H9 (cell line): ENCODE measurements at regions not wholly inside any gene's neighbourhood (a gene's known extent, or its start where the extent isn't known, plus 50 kb on each side); places are given as distances from the start of the nearest gene placed in this dataset.

ENCODE experiments used
- DNase-seq: peaks from one replicate; pipeline ENCODE4 v3.0.0-alpha.2; 2017
- H2AFZ ChIP-seq: one replicate; pipeline ENCODE4 v1.6.1; 2013; ENCODE audit warnings: mild to moderate bottlenecking, low read length, control low read depth, moderate library complexity
- H2AK5ac ChIP-seq: 2 replicates; pipeline ENCODE4 v1.6.1; 2013; ENCODE audit warnings: low read length, control low read depth, mixed read lengths; ENCODE audit not compliant: insufficient read length
- H2BK120ac ChIP-seq: one replicate; pipeline ENCODE4 v1.6.1; 2013; ENCODE audit warnings: low read depth, mild to moderate bottlenecking, low read length, control low read depth, inconsistent platforms; ENCODE audit not compliant: poor library complexity, severe bottlenecking
- H2BK12ac ChIP-seq: 2 replicates; pipeline ENCODE4 v1.6.1; 2013; ENCODE audit warnings: low read length, control low read depth, mixed read lengths, low read depth; ENCODE audit not compliant: insufficient read length
- H2BK15ac ChIP-seq: 2 replicates; pipeline ENCODE4 v1.6.1; 2013; ENCODE audit warnings: low read depth, low read length, control low read depth
- H2BK20ac ChIP-seq: one replicate; pipeline ENCODE4 v1.6.1; 2013; ENCODE audit warnings: low read depth, mild to moderate bottlenecking, low read length, control low read depth, inconsistent platforms; ENCODE audit not compliant: poor library complexity, severe bottlenecking
- H2BK5ac ChIP-seq: 2 replicates; pipeline ENCODE4 v1.6.1; 2013; ENCODE audit warnings: low read length, control low read depth, mixed read lengths; ENCODE audit not compliant: insufficient read length
- H3K14ac ChIP-seq: 2 replicates; pipeline ENCODE4 v1.6.1; 2013; ENCODE audit warnings: low read length, control low read depth; ENCODE audit not compliant: insufficient read depth
- H3K18ac ChIP-seq: 2 replicates; pipeline ENCODE4 v1.6.1; 2013; ENCODE audit warnings: low read depth, mild to moderate bottlenecking, mixed read lengths, low read length, control low read depth; ENCODE audit not compliant: insufficient read length
- H3K23ac ChIP-seq: 2 replicates; pipeline ENCODE4 v1.6.1; 2013; ENCODE audit warnings: low read length, control low read depth, mixed read lengths, low read depth; ENCODE audit not compliant: insufficient read length
- H3K23me2 ChIP-seq: 2 replicates; pipeline ENCODE4 v1.6.1; 2013; ENCODE audit warnings: low read depth, mild to moderate bottlenecking, mixed read lengths, low read length, control low read depth; ENCODE audit not compliant: insufficient read length, poor library complexity, severe bottlenecking
- H3K27ac ChIP-seq: 2 replicates; pipeline ENCODE4 v1.5.1; 2013; ENCODE audit warnings: low read length, control low read depth, mixed read lengths, low read depth; ENCODE audit not compliant: insufficient read length
- H3K27me3 ChIP-seq: 2 replicates; pipeline ENCODE4 v1.6.1; 2013; ENCODE audit warnings: low read length, control low read depth, inconsistent platforms; ENCODE audit not compliant: insufficient read depth
- H3K4ac ChIP-seq: 2 replicates; pipeline ENCODE4 v1.6.1; 2013; ENCODE audit warnings: low read depth, mild to moderate bottlenecking, control low read depth, inconsistent platforms, low read length, moderate library complexity
- H3K4me1 ChIP-seq: 2 replicates; pipeline ENCODE4 v1.6.1; 2013; ENCODE audit warnings: low read length, control low read depth, inconsistent platforms; ENCODE audit not compliant: insufficient read depth
- H3K4me2 ChIP-seq: 2 replicates; pipeline ENCODE4 v1.6.1; 2013; ENCODE audit warnings: low read length, control low read depth, mixed read lengths; ENCODE audit not compliant: insufficient read length, insufficient read depth
- H3K56ac ChIP-seq: 2 replicates; pipeline ENCODE4 v1.6.1; 2013; ENCODE audit warnings: low read depth, mild to moderate bottlenecking, mixed read lengths, low read length, control low read depth; ENCODE audit not compliant: insufficient read length
- H3K79me1 ChIP-seq: 2 replicates; pipeline ENCODE4 v1.6.1; 2013; ENCODE audit warnings: low read depth, mild to moderate bottlenecking, moderate library complexity, low read length, control low read depth, inconsistent platforms; ENCODE audit not compliant: insufficient read depth, poor library complexity, severe bottlenecking
- H3K79me2 ChIP-seq: 2 replicates; pipeline ENCODE4 v1.6.1; 2013; ENCODE audit warnings: low read length, control low read depth, inconsistent platforms; ENCODE audit not compliant: insufficient read depth
- H3K9ac ChIP-seq: 2 replicates; pipeline ENCODE4 v1.6.1; 2013; ENCODE audit warnings: low read length, control low read depth, mixed read lengths; ENCODE audit not compliant: insufficient read length; ENCODE audit errors: extremely low read depth
- H3K9me3 ChIP-seq: one replicate; pipeline ENCODE4 v1.6.1; 2013; ENCODE audit warnings: low read depth, low read length, inconsistent platforms; ENCODE audit not compliant: control insufficient read depth
- H3T11ph ChIP-seq: one replicate; pipeline ENCODE4 v1.6.1; 2013; ENCODE audit warnings: mild to moderate bottlenecking, low read length, control low read depth, inconsistent platforms
- H4K20me1 ChIP-seq: one replicate; pipeline ENCODE4 v1.6.1; 2013; ENCODE audit not compliant: control insufficient read depth, insufficient read length, insufficient read depth
- H4K5ac ChIP-seq: 2 replicates; pipeline ENCODE4 v1.6.1; 2013; ENCODE audit warnings: low read depth, mild to moderate bottlenecking, mixed read lengths, low read length, control low read depth; ENCODE audit not compliant: insufficient read length
- H4K8ac ChIP-seq: replicated peaks from 2 replicates; pipeline ENCODE4 v1.6.1; 2013; ENCODE audit warnings: low read length, control low read depth, mixed read lengths, low read depth; ENCODE audit not compliant: insufficient read length
- H4K91ac ChIP-seq: 2 replicates; pipeline ENCODE4 v1.6.1; 2013; ENCODE audit warnings: low read depth, mild to moderate bottlenecking, moderate library complexity, mixed read lengths, low read length, control low read depth; ENCODE audit not compliant: insufficient read length
- H3K27ac Mint-ChIP-seq, 3 experiments: 2 replicates in 2 of 3; 3 replicates in 1 of 3; pipeline ENCODE4 v1.8.0; 2020 to 2021; ENCODE audit warnings: mixed read lengths in 3 of 3, mild to moderate bottlenecking in 1 of 3, moderate library complexity in 1 of 3
- H3K27me3 Mint-ChIP-seq: 2 replicates; pipeline ENCODE4 v1.8.0; 2021; ENCODE audit warnings: low read depth, mild to moderate bottlenecking, moderate library complexity, mixed read lengths
- H3K36me3 Mint-ChIP-seq, 3 experiments: 2 replicates in 2 of 3; 3 replicates in 1 of 3; pipeline ENCODE4 v1.8.0; 2020 to 2021; ENCODE audit warnings: low read depth in 3 of 3, mixed read lengths in 3 of 3; ENCODE audit not compliant: insufficient read depth in 1 of 3
- H3K4me1 Mint-ChIP-seq, 2 experiments: 2 replicates each; pipeline ENCODE4 v1.8.0; 2020; ENCODE audit warnings: mixed read lengths in 2 of 2
- H3K4me3 Mint-ChIP-seq, 2 experiments: 2 replicates in 1 of 2; 3 replicates in 1 of 2; pipeline ENCODE4 v1.8.0; 2020 to 2021; ENCODE audit warnings: mild to moderate bottlenecking in 2 of 2, mixed read lengths in 2 of 2, moderate library complexity in 1 of 2
- H3K9me3 Mint-ChIP-seq, 2 experiments: 2 replicates in 1 of 2; 3 replicates in 1 of 2; pipeline ENCODE4 v1.8.0; 2020; ENCODE audit warnings: mild to moderate bottlenecking in 2 of 2, mixed read lengths in 2 of 2, moderate library complexity in 1 of 2
- WGBS: extraction: QIAGEN DNeasy Blood & Tissue Kit; methylation state at CpG from one replicate; pipeline ENCODE4 v1.1.7; 2013; ENCODE audit warnings: missing lambda C conversion rate, low lambda C conversion rate, mixed read lengths; ENCODE audit not compliant: insufficient read length; ENCODE audit errors: extremely low coverage; 5-methylcytosine and 5-hydroxymethylcytosine counted together
- TF ChIP-seq, protein P1 (sequence below): fragments of 200-600 bp; sonication (generic); conservative IDR thresholded peaks from 3 replicates; pipeline ENCODE4 v1.8.0; 2021; ENCODE audit warnings: antibody characterized with exemption, mild to moderate bottlenecking

DNA sequence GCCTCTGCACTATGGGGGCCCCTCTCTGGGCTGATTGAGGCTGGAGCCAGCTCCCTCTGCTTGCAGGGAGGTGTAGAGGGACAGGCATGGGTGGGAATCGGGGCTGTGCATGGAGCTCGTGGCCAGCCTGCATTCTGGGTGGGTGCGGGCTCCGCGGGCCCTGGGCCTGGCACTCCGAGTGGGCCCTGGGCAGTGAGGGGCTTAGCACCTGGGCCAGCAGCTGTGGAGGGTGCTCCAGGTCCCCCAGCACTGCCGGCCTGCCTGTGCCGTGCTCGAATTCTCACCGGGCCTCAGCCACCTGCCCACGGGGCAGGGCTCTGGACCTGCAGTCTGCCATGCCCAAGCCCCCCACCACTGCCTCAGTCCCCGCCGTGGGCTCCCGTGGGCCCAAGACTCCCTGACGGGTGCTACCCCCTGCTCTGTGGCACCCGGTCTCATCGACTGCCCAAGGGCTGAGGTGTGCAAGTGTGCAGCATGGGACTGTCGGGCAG, 681.2 kb downstream of the PDHA2 start:
- H2AFZ ChIP-seq: no peak overlapping the region
- H2BK15ac ChIP-seq: no peak overlapping the region
- TF ChIP-seq, protein P1, sequence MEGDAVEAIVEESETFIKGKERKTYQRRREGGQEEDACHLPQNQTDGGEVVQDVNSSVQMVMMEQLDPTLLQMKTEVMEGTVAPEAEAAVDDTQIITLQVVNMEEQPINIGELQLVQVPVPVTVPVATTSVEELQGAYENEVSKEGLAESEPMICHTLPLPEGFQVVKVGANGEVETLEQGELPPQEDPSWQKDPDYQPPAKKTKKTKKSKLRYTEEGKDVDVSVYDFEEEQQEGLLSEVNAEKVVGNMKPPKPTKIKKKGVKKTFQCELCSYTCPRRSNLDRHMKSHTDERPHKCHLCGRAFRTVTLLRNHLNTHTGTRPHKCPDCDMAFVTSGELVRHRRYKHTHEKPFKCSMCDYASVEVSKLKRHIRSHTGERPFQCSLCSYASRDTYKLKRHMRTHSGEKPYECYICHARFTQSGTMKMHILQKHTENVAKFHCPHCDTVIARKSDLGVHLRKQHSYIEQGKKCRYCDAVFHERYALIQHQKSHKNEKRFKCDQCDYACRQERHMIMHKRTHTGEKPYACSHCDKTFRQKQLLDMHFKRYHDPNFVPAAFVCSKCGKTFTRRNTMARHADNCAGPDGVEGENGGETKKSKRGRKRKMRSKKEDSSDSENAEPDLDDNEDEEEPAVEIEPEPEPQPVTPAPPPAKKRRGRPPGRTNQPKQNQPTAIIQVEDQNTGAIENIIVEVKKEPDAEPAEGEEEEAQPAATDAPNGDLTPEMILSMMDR: no peak
- no peak overlapping the region for H2BK120ac ChIP-seq
- no peak overlapping the region for H3K23ac ChIP-seq
- no peaks in the 10 kb centered on the region for H3K4me1 Mint-ChIP-seq
- H3K9me3 ChIP-seq: no peaks in the 10 kb centered on the region
- H3K18ac ChIP-seq: no peak overlapping the region
- no peak overlapping the region for H3K4me3 Mint-ChIP-seq
- H3K4ac ChIP-seq: no peak overlapping the region
- WGBS: no CpG with 5 or more reads among the region's 18 CpGs
- H3K27ac ChIP-seq: no peak overlapping the region
- no peak overlapping the region for H2BK12ac ChIP-seq
- peaks cover 0 to 14% (median 4%) of the 10 kb centered on the region in 3 experiments; a peak in 3 of 7 replicates for H3K36me3 Mint-ChIP-seq
- H3K9ac ChIP-seq: no peak overlapping the region
- peaks cover 7 to 8% of the 10 kb centered on the region in 2 experiments; a peak in 2 of 5 replicates for H3K9me3 Mint-ChIP-seq
- H3T11ph ChIP-seq: no peak overlapping the region
- no peak overlapping the region for H3K56ac ChIP-seq
- H4K91ac ChIP-seq: no peak overlapping the region
- H3K14ac ChIP-seq: no peak overlapping the region
- H3K79me1 ChIP-seq: no peaks in the 10 kb centered on the region
- no peaks in the 10 kb centered on the region for H3K23me2 ChIP-seq
- H3K27me3 ChIP-seq: no peaks in the 10 kb centered on the region
- H3K79me2 ChIP-seq: no peaks in the 10 kb centered on the region
- H3K4me2 ChIP-seq: no peak overlapping the region
- no peak overlapping the region for H4K5ac ChIP-seq
- H2BK20ac ChIP-seq: no peak overlapping the region
- no peak for DNase-seq
- H2BK5ac ChIP-seq: no peak overlapping the region
- H4K8ac ChIP-seq: no peak overlapping the region
- H3K27ac Mint-ChIP-seq: no peak overlapping the region
- no peaks in the 10 kb centered on the region for H3K4me1 ChIP-seq
- H4K20me1 ChIP-seq: no peaks in the 10 kb centered on the region
- H2AK5ac ChIP-seq: no peak overlapping the region
- no peaks in the 10 kb centered on the region for H3K27me3 Mint-ChIP-seq
